ENCODE measurements at regions not wholly inside any gene's neighbourhood (a gene's known extent, or its start where the extent isn't known, plus 50 kb on each side); places are given as distances from the start of the nearest gene placed in this dataset.

GRCh38 chr11:28447226-28447625 is 339.0 kb downstream of the METTL15 start:
- TF ChIP-seq CTCF (IDR thresholded peaks at IDR 0.05; ENCODE audit: control insufficient read depth, insufficient read depth, low read depth, low read length, missing control alignments) = no peak
- H3K4me3 ChIP-seq (ENCODE audit: control insufficient read depth, low read depth, low read length) = no peak overlapping the region
- DNase-seq (ENCODE audit: low read depth) = peak; percentile 31

- no peak for TF ChIP-seq CTCF (IDR thresholded peaks at IDR 0.05; ENCODE audit: control insufficient read depth, insufficient read depth, low read depth, low read length, missing control alignments)
- no peak for DNase-seq (ENCODE audit: low read depth)
- H3K4me3 ChIP-seq (ENCODE audit: control insufficient read depth, low read depth, low read length) = no peak overlapping the region
Measured at GRCh38 chr11:28442131-28442530, 333.9 kb downstream of the METTL15 start.

GRCh38 chr11:28439403-28439802 is 331.2 kb downstream of the METTL15 start:
- no peak for DNase-seq (ENCODE audit: low read depth)
- H3K4me3 ChIP-seq (ENCODE audit: control insufficient read depth, low read depth, low read length) = no peak overlapping the region
- TF ChIP-seq CTCF (IDR thresholded peaks at IDR 0.05; ENCODE audit: control insufficient read depth, insufficient read depth, low read depth, low read length, missing control alignments) = no peak

- no peak for DNase-seq (ENCODE audit: low read depth)
- H3K4me3 ChIP-seq (ENCODE audit: control insufficient read depth, low read depth, low read length) = no peak overlapping the region
- no peak for TF ChIP-seq CTCF (IDR thresholded peaks at IDR 0.05; ENCODE audit: control insufficient read depth, insufficient read depth, low read depth, low read length, missing control alignments)
Measured at GRCh38 chr11:28420099-28420498, 311.9 kb downstream of the METTL15 start.

GRCh38 chr11:28417601-28418323 is 309.6 kb downstream of the METTL15 start:
- no peak for DNase-seq (ENCODE audit: low read depth)

GRCh38 chr11:28412029-28412428 is 303.8 kb downstream of the METTL15 start:
- DNase-seq (ENCODE audit: low read depth) = no peak
- no peak overlapping the region for H3K4me3 ChIP-seq (ENCODE audit: control insufficient read depth, low read depth, low read length)
- TF ChIP-seq CTCF (IDR thresholded peaks at IDR 0.05; ENCODE audit: control insufficient read depth, insufficient read depth, low read depth, low read length, missing control alignments) = no peak

More at GRCh38 chr11:28417601-28418323, 309.6 kb downstream of the METTL15 start:
- TF ChIP-seq CTCF (IDR thresholded peaks at IDR 0.05; ENCODE audit: control insufficient read depth, insufficient read depth, low read depth, low read length, missing control alignments) = no peak
- H3K4me3 ChIP-seq (ENCODE audit: control insufficient read depth, low read depth, low read length) = no peak overlapping the region
